SU-DHL-6 (cell line): ENCODE measurements at regions not wholly inside any gene's neighbourhood (a gene's known extent, or its start where the extent isn't known, plus 50 kb on each side); places are given as distances from the start of the nearest gene placed in this dataset.

ENCODE experiments used
- CTCF ChIP-seq: fragments of 200-600 bp; sonication (generic); IDR thresholded peaks from one replicate; pipeline ENCODE4 v1.5.1; 2017; ENCODE audit warnings: antibody characterized with exemption, mild to moderate bottlenecking, low read length, moderate library complexity; ENCODE audit not compliant: insufficient read depth, poor library complexity, severe bottlenecking
- EZH2phosphoT487 ChIP-seq: fragments of 200-600 bp; sonication (generic), shearing (Covaris generic); conservative IDR thresholded peaks from 2 replicates; pipeline ENCODE4 v1.6.1; 2018; ENCODE audit warnings: mild to moderate bottlenecking, antibody characterized with exemption, low read length, moderate library complexity, mixed read lengths

- TF ChIP-seq CTCF, result no peak
- no peak for TF ChIP-seq EZH2phosphoT487
These were observed 112.7 kb downstream of the NFKBIZ start for GRCh38 chr3:101962055-101962454.
